HG03064 (cell line): ENCODE measurements at regions not wholly inside any gene's neighbourhood (a gene's known extent, or its start where the extent isn't known, plus 50 kb on each side); places are given as distances from the start of the nearest gene placed in this dataset.

Experiments used
- ATAC-seq: cut with Tn5 transposase; IDR thresholded peaks from one replicate; pipeline ENCODE4 v1.9.1; 2021; ENCODE audit warnings: low read depth; ENCODE audit not compliant: unreplicated experiment

DNA sequence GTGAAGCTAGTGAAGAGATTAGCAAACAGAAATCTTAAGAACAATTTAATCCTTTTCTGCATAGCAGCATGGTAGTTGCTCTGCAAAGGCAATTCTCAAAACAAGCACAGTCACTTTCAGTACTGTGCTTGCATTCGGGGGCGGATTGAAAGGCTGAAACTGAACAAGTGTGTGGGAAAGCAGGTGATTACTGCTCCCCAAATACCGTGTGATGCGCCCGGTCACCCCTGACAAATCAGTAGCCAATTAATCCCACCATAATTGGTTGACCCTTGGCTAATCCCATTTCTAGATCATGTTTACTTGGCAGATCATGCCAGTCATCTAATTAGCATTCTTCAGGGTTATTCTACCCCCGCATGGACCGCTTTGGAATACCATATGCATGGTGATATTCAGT lies 76.5 kb upstream of the ADRB1 start:
- ATAC-seq = peak; percentile 56

DNA sequence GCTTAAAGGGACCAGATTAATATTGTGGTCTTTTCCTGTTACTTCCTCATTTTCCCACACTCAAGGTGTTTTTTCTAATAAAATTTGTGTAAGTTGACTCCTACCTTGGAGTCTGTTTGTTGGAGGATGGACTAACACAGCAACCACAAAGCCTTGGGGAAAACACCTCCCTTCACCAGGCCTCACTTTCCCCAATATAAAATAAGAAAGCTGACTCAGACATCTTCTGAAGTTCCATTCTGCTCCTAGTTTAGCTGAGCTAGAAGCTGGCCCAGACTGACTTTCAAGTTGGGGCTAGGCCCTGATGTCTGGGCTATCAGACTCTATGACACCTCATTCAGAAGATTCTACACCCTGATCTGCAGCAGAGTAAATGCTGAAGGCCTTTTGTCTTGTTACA lies 73.0 kb upstream of the ADRB1 start:
- no peak for ATAC-seq

GRCh38 chr10:113971349-113971973 lies 72.2 kb upstream of the ADRB1 start:
- no peak for ATAC-seq

- no peak for ATAC-seq
Measured at GRCh38 chr10:113977174-113977573, 66.5 kb upstream of the ADRB1 start.

- no peak for ATAC-seq
Measured at GRCh38 chr10:113978802-113979201, 64.9 kb upstream of the ADRB1 start.

DNA sequence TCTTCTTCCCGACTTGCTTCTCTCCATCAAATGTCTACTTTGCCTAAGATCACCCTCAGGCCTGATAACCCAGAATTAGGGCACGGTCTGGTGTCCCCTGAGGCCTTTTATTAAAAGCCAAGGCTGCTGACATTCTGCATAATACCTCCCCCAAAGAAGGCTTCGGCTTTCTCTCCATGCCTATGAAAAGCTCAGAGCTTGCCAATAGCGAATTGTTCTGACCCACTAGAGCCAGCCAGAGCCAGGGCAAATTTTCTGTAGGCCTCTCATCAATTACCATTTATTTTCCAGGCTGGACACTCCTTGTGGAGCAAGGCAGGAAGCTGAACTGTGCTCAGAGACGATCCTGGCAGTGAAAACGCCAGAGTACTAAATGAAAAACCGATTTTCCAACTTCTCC lies 64.3 kb upstream of the ADRB1 start:
- no peak for ATAC-seq

GRCh38 chr10:113980408-113981087 lies 63.1 kb upstream of the ADRB1 start:
- ATAC-seq = no peak

DNA sequence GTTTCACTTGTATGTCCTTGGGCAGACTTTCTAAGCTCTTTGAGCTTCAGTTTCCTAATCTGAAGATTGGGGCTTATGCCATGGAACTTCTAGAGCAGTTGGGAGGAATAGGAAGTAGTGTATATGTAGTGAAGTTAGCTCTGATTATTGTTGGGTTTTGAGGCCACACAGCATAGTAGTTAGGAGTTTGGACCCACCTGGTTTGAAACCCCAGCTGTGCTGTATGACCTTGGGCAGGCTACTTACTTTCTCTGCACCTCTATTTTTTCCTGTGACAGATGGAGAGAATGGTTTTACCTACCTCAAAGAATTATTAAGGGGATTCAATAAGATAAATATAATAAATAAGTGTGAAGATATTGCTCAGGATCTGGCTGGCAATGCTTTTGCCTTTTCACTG lies 61.4 kb upstream of the ADRB1 start:
- peak; percentile 9 for ATAC-seq

DNA sequence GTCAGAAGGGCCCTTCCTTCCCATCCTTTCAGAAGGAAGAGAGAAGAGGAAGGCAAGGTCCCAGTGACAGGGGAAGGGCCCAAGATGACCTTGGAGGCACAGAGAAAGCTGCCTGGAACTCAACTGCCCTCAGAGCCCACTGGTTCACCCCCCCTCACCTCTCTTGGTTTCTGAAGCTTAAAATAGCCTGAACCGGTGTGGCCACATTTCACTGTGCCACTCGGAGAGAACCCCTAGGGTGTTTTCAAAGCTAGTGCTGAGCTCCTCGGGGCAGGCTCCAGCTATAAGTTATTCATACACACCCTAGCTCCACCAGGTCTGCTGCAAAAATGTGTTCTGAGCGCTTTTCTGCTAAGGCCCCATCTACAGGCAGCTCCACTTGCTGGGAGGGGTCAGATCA lies 60.9 kb upstream of the ADRB1 start:
- peak; percentile 86 for ATAC-seq

DNA sequence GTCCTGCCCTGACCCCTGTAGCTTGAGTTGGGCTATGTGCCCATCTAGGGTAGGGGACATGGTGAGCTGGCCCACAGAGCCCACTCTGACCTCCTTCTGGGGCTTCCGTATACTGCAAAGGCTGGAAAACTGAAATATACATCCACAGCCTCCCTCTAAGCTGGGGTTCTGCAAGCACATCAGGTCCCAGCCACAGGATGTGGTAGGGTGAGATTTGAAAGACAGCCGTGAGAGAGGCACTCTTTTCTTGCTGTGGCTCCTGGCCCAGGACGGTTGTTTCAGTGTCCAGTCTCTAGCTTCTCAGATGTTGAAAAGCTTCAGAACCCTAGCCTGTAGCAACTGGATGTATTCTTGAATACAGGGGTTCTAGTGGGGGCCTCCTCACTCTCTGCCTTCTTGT lies 60.1 kb upstream of the ADRB1 start:
- ATAC-seq = peak; percentile 48

DNA sequence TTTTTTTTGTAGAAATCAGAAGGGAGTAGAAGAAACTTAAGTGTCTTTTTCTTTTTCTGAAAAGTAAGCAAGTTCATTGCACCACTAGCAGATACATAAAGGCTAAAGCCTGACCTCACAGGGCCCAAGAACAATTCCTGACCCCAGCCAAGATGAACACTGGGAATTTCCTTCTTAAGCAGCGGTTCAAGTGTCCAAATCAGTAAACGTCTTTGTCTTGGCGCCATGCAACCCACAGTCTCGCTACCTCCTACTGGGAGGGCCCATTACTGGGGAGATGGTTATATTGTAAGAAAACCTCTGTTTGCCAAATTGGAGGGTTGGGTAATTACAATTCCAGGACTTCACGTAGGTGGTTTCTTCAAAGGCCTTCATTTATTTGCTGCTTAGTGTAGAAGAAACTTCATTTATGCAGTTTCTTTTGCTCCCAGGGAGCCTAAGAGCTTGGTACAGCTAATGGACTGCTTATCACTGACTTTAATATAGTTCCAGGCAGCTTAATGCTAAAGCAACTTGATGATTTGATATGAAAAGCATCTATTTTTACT lies 58.3 kb upstream of the ADRB1 start:
- no peak for ATAC-seq

DNA sequence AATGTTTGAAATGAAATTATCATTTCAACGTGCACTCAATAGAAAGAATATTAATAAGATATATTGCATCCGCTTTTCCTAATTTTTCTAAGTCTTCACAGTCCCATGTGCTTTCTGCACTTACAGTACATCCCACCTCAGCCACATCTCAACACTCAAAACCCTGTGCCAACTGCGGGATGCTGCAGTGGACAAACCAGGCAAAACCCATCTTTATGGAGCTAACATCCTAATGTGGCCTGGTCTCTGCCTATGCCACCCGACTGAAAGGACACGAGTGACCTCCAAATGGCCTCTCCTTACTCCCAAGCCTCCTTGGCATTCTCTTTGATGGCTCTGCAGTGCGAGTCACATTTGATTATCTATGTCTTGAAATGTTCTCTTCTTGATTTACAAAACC lies 57.4 kb upstream of the ADRB1 start:
- no peak for ATAC-seq

GRCh38 chr10:113987156-113987555 lies 56.5 kb upstream of the ADRB1 start:
- no peak for ATAC-seq

DNA sequence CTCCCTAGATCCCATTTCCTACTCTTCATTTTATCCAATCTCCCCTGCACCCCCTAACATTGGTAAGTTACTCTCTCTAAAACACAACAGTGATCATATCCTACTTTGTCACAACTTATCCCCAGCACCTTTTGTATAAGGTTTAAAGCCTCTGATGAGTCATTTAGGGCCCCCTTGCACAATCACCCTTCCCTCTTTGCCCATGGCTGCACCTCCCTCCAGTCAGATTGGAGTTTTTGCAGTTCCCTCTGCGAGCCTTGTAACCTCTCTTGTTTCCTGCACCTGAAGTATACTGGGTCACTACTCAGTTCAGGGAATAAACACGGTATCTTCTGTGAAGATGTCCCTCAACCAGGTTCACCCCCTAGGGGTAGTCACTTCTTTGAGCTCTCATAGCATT lies 55.9 kb upstream of the ADRB1 start:
- no peak for ATAC-seq

GRCh38 chr10:113988535-113988934 lies 55.1 kb upstream of the ADRB1 start:
- no peak for ATAC-seq

DNA sequence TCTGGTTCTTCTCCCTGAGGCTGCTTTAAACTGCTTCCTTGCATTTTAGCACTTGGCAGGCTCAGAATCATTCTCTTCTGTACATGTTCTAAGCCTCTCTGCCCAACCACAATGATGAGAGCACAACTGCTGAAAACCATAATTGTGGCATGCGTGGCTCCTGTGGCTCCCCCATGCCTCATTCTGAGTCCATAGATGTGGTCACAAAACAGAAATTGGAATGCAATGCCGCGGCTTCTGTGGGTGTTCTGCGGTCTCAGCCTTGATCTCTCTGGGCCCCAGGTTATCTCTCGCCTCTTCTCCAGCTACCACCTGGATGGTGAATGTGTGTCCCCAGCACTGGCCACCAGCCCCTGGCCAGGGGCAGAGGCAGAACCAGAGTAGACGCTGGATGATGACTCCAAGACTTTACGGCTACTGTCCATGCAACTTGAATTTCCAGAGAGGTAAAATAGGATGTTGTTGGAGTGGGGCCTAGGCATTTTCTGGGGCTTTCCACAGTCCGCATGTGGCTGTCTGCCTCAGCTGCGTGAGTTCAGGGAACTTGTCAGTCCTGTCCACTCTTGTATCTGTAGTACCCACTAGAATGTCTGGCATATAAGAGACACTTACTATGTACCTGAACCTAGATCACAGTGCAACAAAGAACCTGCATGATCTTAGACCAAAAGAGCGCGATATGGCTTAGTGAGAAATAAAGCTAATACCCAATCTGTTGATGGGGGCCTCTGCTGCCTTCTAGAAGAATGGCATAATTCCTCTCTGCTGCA lies 52.4 kb upstream of the ADRB1 start:
- ATAC-seq = no peak

- ATAC-seq = no peak
Measured at GRCh38 chr10:113992471-113993011, 51.1 kb upstream of the ADRB1 start.

GRCh38 chr10:113993489-113993991 lies 50.1 kb upstream of the ADRB1 start:
- no peak for ATAC-seq
